PC-3 (cell line): ENCODE measurements at regions not wholly inside any gene's neighbourhood (a gene's known extent, or its start where the extent isn't known, plus 50 kb on each side); places are given as distances from the start of the nearest gene placed in this dataset.

Experiments used
- EZH2 ChIP-seq: fragments of 300-600 bp; sonication (generic); IDR thresholded peaks from one replicate; pipeline ENCODE4 v1.6.1; 2017; ENCODE audit warnings: antibody characterized with exemption, mild to moderate bottlenecking, low read length; ENCODE audit not compliant: unreplicated experiment
- EZH2phosphoT487 ChIP-seq: fragments of 300-600 bp; sonication (generic); IDR thresholded peaks from 2 replicates; pipeline ENCODE4 v1.6.1; 2018; ENCODE audit warnings: mild to moderate bottlenecking, antibody characterized with exemption, low read length, borderline replicate concordance
- TF ChIP-seq, protein P1 (sequence below): fragments of 300-600 bp; sonication (generic); conservative IDR thresholded peaks from 2 replicates; pipeline ENCODE4 v1.5.1; 2017; ENCODE audit warnings: antibody characterized with exemption, low read depth, mild to moderate bottlenecking, low read length

DNA sequence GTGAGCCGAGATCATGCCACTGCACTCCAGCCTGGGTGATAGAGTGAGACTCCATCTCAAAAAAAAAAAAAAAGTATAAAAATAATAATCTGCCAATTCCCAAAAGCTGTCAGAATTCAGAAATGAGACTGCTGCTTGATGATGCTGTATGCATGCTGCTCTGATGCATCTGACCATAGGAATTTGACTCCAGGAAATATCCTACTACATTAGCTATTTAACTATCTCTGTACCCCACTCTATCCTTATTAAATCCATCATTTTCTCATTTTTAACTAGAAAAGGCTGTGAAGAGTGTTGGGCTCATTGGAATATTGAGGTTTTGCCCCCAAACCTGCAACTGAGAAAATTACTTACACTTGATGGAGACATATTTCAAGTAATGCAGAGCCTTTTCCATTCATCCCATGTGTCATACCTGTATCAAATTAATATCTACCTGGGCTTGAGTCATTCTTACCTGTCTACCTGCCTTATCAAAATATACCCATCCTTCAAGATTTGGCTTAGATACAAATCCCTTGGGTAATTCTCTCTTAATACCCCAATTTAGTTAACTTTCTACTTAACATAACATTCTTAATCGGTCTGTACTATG is 135.2 kb upstream of the PREP start:
- TF ChIP-seq, protein P1, sequence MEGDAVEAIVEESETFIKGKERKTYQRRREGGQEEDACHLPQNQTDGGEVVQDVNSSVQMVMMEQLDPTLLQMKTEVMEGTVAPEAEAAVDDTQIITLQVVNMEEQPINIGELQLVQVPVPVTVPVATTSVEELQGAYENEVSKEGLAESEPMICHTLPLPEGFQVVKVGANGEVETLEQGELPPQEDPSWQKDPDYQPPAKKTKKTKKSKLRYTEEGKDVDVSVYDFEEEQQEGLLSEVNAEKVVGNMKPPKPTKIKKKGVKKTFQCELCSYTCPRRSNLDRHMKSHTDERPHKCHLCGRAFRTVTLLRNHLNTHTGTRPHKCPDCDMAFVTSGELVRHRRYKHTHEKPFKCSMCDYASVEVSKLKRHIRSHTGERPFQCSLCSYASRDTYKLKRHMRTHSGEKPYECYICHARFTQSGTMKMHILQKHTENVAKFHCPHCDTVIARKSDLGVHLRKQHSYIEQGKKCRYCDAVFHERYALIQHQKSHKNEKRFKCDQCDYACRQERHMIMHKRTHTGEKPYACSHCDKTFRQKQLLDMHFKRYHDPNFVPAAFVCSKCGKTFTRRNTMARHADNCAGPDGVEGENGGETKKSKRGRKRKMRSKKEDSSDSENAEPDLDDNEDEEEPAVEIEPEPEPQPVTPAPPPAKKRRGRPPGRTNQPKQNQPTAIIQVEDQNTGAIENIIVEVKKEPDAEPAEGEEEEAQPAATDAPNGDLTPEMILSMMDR, result no peak
- TF ChIP-seq EZH2phosphoT487, result no peak
- no peak for TF ChIP-seq EZH2
